ENCODE measurements at regions not wholly inside any gene's neighbourhood (a gene's known extent, or its start where the extent isn't known, plus 50 kb on each side); places are given as distances from the start of the nearest gene placed in this dataset.
A peak's percentile ranks its signal among the peaks of the same experiment; 100 is the strongest.

DNA sequence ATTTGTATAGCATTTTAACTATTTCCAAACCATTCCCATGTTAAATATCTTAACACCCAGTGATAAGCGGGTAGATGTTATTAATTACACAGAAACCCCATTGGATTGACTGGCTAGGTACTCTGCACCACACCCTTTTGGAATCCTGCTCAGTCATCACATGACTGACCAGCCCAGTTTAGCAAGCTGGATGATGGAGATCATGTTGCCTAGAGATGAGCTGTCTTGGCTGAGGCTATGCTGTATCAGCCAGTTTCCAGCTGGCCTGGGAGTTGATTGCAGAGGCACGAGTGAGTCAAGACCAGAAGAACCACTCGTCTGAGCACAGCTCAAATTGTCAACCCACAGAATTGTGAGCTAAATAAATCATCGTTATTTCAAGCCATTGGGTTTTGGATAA lies 124.6 kb downstream of the ZNF621 start:
- DNase-seq = no peak

DNA sequence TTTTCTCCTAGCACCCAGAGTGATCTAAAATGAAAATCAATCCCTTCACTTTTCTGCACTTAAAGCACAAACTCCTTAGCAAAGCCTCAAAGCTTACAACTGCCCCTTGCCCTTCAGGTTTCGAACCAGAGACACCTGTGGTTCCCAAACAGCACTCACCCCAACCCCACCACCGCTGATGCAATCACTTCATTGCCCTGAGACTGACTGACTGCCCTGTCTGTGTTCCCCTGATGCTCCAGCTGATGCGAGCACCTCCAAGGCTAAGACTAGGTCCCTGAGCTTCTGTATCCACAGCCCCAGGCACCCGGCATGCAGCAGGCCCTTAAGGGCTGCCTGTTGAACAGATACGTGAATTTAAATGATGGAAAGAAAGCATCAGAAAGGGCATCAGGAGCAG lies 127.3 kb downstream of the ZNF621 start:
- DNase-seq = no peak

DNA sequence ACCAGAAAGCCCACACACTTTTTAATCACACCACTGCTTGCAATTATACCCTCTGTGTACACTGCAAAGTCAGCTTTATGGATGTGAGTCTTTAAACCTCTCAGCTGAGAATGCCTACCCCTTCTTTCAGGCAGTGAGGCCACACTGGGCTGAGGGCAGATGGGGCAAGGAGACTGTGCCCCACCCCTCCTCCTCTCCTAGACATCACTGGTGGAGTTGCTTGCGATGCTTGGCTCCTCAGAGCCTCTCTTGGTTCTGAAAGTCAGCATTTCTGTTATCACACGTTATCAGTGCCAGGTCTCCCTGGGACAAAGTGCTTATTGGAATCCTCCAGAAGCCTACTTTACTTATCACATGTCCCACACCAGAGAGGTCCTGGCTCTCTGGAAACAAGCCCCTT lies 128.2 kb downstream of the ZNF621 start:
- DNase-seq = no peak

DNA sequence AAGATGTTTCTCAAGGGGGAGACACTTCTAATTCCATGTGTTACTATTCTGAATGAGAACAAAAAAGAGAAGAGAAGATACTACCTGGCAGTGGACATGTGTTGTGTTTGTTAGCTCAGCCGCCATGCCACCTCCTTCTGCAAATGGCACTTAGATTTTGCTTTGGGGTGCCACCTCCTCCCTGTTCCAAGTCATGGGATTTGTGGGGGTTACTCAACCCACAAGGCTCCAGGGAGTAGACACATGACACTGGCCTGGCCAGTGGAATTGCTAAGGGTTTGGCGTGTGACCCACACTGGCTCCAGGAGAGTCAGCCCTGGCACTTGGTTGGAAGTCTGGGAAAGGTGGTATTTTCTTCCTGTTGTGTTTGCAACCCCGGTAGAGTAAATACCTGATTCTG lies 129.1 kb downstream of the ZNF621 start:
- DNase-seq = no peak

DNA sequence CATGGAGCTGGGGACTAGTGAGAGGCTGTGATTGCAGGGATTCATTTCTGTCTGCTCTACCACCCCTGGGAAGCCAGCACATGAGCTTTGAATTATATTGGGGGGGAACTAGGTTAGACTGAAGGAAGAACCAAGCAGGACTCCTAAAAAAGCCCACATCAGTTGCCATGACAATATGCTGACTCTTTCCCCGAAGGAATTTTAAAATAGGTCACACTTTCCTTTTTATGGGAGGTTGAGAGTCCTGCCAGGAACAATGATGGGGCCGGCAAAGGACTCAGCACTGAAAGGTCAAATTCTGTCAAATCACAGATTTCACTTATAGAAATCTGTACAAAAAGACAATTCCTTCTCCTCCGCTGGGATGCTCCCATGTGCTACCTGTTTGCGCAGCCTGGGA lies 130.8 kb downstream of the ZNF621 start:
- DNase-seq = no peak

DNA sequence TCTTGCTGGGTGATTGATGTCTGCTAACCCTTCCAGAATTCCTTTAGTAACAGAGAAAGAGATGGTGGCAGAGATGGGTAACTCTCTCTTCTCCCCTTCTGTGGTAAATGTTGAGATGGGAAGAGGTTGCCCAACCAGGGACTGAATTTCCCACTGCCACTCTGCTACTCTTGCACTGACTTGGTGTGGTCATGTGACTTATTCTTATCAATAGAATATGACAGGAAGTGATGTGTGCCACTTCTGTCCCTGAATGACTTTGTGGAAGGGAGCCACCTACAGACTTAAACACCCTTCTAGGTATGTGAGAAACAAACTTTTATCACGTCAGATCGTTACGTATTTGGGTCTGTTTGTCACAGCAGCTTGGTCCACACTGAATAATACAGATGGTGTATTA lies 132.9 kb downstream of the ZNF621 start:
- DNase-seq = no peak

DNA sequence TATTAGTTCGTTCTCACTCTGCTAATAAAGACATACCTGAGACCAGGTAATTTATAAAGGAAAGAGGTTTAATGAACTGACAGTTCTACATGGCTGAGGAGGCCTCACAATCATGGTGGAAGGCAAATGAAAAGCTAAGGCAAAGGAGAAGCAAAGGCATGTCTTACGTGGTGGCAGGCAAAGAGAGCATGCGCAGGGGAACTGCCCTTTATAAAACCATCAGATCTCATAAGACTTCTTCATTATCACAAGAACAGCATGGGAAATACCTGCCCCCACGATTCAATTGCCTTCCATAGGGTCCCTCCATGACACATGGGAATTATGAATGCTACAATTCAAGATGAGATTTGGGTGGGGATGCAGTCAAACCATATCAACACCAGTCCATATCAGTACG lies 133.5 kb downstream of the ZNF621 start:
- no peak for DNase-seq

DNA sequence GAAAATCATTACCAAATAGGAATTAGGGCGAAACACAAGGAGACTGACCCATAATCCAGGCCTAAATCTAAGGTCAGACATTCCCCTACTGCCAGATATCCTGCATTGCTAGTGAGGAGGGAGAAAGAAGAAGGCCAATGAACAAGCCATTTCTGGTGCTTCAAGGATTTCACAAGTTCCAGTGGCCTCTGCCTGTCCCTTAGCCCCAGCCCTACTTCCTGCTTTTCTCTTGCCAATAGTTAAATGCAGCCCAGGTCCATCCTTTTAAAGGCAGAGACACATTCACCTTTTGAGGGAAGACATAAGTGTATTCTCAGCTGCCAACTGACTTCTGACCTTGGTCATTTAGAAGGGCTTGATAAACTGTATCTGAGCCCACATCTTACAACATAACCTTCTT lies 135.8 kb downstream of the ZNF621 start:
- no peak for DNase-seq

DNA sequence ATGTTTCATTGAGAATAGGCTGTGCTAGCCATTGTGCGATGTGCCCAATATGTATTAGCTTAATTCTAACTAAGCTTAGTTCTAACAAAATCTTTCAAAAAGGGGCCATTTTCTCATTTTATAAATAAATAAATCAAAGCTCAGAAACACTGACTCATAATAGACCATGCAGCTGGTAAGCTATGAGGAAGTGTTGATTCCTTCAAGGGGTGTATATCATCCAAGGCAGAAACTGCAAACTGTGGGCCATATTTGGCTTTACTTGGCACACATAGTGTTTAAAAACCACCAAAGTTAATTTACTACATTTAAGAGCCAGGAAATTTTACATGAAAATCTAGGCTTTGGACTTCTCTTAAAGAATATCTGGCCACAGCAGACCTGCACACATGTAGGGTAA lies 136.5 kb downstream of the ZNF621 start:
- DNase-seq = no peak

DNA sequence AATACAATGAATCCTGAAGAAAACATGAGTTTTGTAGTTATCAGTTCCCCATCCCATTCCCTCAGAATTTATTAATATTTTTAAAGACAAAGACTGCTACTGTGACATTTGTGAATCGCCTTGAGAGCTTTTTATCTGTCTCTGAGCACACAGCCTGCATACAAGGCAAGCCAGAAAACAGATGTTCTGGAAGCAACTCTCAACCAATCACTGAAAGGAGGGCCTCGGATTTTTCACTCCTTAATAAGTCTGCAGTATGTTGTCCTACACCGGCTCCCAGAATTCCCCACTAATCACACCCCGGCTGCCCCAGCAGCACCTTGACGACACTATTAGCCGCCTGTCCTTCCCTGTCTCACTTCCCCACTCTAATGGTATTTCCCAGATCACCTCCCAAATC lies 138.5 kb downstream of the ZNF621 start:
- DNase-seq = no peak

DNA sequence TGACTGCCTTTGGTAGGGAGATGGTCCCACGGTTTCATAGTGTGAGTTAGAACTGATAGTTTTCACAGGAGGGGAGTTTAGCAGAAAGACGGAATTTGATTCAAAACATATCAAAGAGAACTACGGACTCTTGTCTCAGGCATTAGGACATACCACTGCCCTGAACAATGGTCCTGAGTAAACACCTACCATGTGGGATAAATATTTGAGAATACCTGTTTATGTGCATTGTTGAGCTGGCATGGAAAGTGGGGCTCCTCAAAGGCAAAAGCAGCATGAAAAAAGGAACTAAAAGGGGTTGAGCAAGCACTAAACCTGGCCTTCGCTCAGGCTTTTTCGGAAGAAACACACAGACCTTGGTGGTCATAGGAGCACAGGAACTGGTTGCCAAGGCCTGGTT lies 144.4 kb downstream of the ZNF621 start:
- DNase-seq = no peak

DNA sequence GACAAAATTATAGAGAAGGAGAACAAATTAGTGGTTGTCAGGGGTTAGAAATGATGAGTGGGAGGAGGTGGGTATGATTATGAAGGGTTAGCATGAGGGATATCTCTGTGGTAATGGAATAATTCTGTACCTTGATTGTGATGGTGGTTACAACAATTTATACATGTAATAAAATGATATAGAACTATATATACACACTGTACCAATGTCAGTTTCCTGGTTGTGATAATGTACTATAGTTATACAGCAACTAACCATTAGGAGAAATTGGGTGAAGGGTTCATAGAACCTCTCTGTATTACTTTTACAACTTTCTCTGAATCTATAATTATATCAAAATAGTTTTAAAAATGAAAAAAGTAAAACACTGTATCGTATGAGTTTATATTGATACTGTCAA lies 148.1 kb downstream of the ZNF621 start:
- DNase-seq = no peak

DNA sequence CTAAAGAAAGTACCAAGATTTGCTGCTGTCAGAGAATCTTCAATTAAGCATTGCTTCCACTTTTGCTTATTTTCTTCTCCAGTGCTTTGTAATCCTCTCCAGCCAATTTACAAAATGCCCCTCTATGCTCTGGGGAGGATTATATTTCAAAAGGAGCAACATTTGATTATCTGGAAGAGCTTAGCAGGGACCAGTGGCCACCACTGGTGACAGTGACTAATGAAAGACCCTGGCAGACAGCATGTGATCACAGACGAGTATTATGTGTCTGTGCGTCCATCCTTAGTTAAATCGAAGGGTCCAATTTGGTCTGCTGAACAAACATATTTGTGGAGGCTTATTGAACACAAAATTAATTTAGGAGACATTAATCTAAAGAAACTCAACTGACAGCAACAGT lies 152.6 kb downstream of the ZNF621 start:
- DNase-seq = no peak

DNA sequence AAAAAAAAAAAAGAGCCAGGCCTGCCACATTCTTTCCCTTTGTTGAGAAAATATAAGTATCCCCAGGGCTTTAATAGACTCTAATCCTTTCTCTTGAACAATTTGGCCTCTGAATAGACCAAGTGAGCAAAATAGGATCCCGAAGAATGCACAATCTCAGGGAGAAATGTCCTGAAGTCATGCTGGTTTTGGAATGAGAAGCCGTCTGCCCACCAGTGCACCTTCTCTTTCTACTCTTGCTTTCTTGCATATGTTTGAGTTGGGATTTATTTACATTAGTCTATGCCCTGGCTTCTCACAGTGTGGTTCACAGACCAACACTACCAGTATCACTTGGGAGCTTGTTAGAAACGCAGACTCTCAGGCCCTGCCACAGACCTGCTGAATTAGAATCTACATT lies 153.0 kb downstream of the ZNF621 start:
- DNase-seq = no peak

DNA sequence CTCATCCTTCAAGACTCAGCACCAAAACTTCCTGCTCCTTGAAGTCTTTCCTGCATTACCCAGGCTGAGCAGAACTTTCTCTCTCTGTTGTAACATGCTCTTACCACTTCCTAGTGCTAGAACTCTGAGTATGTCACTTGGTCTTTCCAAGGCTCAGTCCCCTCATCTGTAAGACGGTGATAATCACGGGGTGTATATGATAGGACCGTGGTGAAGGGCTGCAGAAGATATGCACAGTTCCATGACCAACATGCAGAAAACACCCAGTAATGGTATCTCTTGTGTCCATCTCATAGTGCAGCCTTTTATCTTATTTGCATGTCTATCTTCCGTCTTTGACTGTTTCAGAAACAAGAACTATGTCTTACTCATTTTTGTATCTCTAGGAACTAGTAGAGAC lies 154.5 kb downstream of the ZNF621 start:
- no peak for DNase-seq

DNA sequence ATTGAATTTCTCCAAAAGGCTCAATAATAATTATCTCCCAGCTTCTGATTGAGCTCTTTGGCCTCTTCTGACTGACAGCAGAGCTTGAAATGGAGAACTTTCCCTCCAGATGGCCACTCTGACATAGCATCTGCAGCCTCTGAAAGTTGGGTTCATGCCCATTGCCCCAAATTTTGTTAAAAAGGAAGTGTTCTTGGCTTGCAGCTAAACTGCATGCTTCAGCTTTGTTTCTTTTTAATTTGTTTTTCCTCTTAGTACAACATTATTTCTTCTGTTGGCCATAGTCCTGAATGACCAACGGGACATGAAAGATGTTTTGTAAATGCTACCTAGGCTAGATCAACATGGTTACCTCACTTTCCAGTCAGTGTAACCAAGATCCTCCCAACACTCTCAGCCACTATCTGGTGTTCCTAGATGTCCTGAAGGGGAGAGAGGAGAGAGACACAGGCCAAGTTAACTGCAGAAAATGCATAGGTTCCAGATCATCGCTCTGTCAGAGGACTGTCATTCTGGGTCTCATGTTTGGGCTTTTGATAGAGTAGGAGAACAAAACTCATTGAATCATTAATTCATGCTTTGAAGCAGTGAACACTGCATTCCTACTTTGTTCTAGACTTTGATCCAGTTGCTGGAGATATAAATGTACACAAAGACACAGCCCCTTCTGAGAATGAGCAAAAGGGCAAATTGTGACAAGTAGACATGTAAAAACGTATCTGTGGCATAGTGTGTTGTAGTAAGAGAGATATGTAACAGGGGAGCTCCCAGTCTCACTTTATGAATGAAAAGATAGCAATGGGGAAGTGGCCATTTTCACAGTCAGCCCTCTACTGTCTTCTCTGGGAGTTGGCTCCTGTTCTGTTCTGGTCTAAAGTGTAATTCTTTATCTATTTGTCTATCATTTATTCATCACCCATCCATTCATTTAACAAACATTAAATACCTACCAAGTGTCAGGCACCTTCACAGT lies 156.2 kb downstream of the ZNF621 start:
- peak in 1 of 2 experiments; percentile 64 for DNase-seq

DNA sequence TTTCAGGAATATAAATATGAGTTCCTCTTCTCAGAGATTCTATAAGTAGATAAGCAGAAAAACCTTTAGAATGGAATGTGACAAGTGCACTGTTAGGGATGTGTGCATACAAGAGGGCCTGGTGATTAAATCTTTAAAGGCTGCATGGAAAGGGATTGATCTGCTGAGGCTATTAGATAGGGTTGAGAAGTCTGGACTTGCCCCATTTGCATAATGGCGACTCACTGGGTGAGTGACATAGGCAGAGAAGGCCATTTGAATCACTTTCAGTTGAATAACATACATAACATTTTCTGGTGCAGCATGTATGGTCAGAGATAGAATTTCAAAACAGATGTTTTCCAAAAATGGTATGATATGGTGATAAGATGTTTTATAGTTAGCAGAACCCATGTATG lies 156.9 kb downstream of the ZNF621 start:
- no peak for DNase-seq

DNA sequence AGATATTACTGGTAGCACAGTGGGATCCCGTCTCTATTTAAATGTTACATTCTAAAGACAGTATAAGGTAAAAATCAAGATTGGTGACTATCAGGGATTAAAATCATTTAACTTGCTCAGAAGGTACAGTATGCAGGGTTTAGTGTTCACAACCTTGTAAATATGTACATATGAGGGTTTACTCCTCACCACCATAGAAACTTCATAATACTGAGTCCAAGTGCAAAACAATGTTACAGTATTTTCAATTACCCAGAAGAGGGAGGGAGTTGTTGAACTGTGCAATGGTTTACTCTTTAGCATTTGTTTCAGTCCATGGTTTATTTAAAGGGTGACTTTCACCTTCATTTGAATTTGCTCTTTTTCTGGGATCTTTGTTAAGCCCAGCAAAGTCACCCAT lies 165.1 kb downstream of the ZNF621 start:
- DNase-seq = no peak

DNA sequence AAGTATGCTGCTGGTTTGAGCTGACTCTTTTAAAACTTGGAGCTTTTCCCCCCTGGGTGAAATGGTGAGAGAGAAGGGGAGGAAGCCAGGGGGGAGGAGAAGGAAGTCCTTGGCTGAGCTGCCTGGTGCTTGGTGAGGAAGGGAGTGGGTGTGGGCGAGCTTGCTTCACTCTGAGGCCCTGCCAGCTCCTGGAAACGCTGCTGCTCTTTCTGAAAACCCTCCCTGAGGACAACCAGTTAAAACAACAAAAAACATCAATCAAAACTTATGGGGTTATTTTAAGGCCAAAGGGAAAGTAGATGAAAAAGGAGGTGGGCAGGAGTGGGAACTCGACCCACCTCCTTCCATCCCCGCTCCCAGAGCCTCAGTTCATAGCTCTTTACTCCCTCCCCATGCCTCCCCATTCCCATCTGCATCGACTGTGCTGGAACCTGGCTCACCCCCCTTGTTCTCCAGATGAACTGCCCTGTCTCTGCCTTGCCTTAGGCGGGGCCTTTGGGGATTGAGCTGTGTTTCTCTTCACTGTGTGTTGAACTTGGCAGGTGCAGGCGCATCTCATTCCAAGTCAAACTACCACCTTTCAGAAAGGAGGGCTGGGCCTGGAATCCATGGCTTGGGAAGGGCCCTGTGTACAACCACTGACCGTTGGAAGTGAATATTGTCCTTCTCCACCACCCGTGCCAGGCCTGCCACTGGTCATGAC lies 166.1 kb downstream of the ZNF621 start:
- no peak for DNase-seq

DNA sequence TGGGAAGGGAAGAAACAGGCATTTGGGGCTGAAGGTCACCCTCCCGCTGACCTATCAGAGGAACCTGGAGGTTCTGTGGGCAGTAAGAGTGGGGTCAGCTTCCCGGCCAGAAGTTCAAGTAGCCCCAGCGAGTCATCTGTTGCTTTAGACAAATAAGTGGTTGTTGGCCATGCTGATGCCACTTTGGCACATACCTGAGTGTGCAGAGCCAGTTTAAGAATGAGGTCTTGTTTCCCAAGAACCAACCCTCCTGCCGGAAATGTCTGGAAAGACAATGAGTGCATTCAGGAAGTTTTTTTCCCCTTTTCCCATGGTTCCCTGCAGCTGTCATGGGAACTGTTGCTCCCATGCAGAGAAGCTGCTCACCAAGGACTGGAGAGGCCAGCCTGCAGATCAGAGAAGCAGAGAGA lies 166.7 kb downstream of the ZNF621 start:
- no peak for DNase-seq

DNA sequence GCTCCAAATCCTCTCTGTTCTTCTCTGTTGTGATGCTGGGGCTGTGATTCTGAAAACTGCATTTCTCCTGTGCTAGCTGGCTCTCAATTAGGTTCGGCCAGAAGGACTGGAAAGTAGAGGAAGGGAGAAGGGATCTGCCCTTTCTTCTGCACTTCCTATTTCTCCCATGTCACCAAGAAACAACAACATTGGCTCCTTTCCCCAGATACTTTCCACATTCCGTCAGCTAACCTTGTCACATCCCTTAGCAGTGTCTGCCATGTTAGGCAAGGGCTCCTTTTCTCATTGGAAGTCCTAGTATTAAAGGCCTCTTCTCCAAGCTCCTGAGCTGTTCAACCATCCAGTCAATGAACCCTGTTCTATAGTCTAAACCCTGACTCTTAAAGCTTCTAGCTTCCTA lies 171.1 kb downstream of the ZNF621 start:
- no peak for DNase-seq

DNA sequence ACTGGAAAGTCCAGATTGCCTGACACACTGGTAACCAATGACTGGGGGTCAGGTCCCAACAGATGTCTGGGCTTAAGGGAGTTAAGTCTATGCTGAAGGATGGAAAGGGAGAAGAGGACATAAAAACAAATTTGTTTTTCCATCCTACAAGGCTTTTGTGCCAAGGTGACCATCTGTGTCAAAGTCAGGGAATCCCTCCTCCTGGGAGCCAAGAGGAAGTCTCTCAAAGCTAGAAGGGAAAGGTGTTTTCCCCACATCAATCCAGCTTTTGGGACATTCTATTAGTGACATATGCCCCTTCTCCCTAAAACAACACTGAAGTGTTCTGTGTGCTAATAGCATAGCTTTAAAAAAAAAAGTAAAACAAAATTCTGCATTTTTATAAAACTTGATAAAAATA lies 173.9 kb downstream of the ZNF621 start:
- peak in 1 of 2 experiments; percentile 32 for DNase-seq

DNA sequence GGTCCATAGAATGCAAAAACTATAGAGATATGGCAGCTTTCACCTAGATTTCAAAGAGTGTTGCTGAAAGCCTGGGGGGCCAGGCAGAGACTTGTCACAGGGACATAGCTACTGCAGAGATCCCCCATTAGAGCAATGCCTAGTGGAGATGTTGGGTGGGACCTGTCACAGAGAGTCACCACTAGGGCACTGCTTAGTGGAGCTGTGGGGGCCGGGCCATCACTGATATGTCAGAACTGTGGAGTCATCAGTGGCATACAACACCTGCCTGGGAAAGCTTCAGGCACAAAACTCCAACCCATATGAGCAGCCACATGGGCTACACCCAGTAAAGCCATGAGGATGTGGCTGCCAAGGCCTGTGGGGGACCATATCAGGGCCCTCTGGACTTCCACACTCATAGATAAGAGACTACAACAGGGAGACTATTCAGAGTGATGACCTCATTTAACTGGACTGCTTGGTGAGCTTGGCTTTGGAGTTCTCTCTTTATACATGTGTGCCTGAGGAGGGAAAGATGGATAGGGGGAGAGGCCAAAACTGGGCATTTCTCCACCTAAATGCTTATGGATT lies 176.3 kb downstream of the ZNF621 start:
- no peak for DNase-seq

DNA sequence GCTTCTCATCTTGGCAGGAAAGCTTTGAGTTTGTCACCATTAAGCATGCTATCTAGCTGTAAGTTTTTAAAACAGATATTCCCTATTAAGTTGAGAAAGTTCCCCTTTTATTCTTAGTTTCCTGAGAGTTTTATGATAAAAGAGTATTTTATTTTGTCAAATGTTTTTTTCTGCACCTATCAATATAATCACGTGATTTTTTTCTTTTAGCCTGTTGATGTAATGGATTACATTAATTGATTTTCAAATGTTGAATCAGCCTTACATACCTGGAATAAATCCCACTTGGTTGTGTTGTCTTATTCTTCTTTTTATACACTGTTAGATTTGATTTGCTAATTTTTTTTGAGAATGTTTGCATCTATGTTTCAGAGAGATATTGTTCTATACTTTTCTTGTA lies 179.5 kb downstream of the ZNF621 start:
- DNase-seq = no peak
